ENCODE measurements at regions not wholly inside any gene's neighbourhood (a gene's known extent, or its start where the extent isn't known, plus 50 kb on each side); places are given as distances from the start of the nearest gene placed in this dataset.

- Histone ChIP-seq H3K27me3 (no peaks in the 10 kb centered on the region), H3K36me3 (no peaks in the 10 kb centered on the region), H3K4me1 (no peaks in the 10 kb centered on the region), H3K27ac (no peak overlapping the region), H3K4me3 (no peak overlapping the region), H3K9me3 (no peaks in the 10 kb centered on the region)
- no peak for TF ChIP-seq POLR2A (IDR thresholded peaks at IDR 0.05)
- no peak for TF ChIP-seq CTCF (IDR thresholded peaks at IDR 0.05)
- intact Hi-C loops (cut with DNase I; ENCODE audit: low total_unique reads) = no loop called here
- DNase-seq = no peak
Observed at GRCh38 chr6:165913676-165914570, 250.9 kb upstream of the PDE10A start.

GRCh38 chr6:165910184-165910966 lies 247.3 kb upstream of the PDE10A start:
- H3K4me1 ChIP-seq = no peaks in the 10 kb centered on the region
- H3K9me3 ChIP-seq = no peaks in the 10 kb centered on the region
- no peak overlapping the region for H3K4me3 ChIP-seq
- H3K27ac ChIP-seq = no peak overlapping the region
- TF ChIP-seq POLR2A (IDR thresholded peaks at IDR 0.05) (no peak), CTCF (IDR thresholded peaks at IDR 0.05) (no peak)
- no peaks in the 10 kb centered on the region for H3K36me3 ChIP-seq
- no peak for DNase-seq
- intact Hi-C loops (cut with DNase I; ENCODE audit: low total_unique reads) = no loop called here
- H3K27me3 ChIP-seq = no peaks in the 10 kb centered on the region

GRCh38 chr6:165906736-165907135 lies 243.7 kb upstream of the PDE10A start:
- H3K27me3 ChIP-seq = no peaks in the 10 kb centered on the region
- H3K4me3 ChIP-seq = no peak overlapping the region
- no peaks in the 10 kb centered on the region for H3K4me1 ChIP-seq
- no peak overlapping the region for H3K27ac ChIP-seq
- H3K9me3 ChIP-seq = no peaks in the 10 kb centered on the region
- no peak for DNase-seq
- intact Hi-C loops (cut with DNase I; ENCODE audit: low total_unique reads) = no loop called here
- no peak for TF ChIP-seq CTCF (IDR thresholded peaks at IDR 0.05)
- no peak for TF ChIP-seq POLR2A (IDR thresholded peaks at IDR 0.05)
- H3K36me3 ChIP-seq = no peaks in the 10 kb centered on the region

- TF ChIP-seq CTCF (IDR thresholded peaks at IDR 0.05) (no peak), POLR2A (IDR thresholded peaks at IDR 0.05) (no peak)
- Histone ChIP-seq H3K36me3 (no peaks in the 10 kb centered on the region), H3K9me3 (no peaks in the 10 kb centered on the region), H3K4me1 (no peaks in the 10 kb centered on the region), H3K27ac (no peak overlapping the region), H3K4me3 (no peak overlapping the region), H3K27me3 (no peaks in the 10 kb centered on the region)
- intact Hi-C loops (cut with DNase I; ENCODE audit: low total_unique reads) = no loop called here
- DNase-seq = no peak
Observed at GRCh38 chr6:165905744-165906143, 242.7 kb upstream of the PDE10A start.

GRCh38 chr6:165900970-165901369 lies 237.9 kb upstream of the PDE10A start:
- no peaks in the 10 kb centered on the region for H3K9me3 ChIP-seq
- DNase-seq = no peak
- no peaks in the 10 kb centered on the region for H3K4me1 ChIP-seq
- H3K4me3 ChIP-seq = no peak overlapping the region
- intact Hi-C loops (cut with DNase I; ENCODE audit: low total_unique reads) = no loop called here
- TF ChIP-seq POLR2A (IDR thresholded peaks at IDR 0.05) = no peak
- H3K36me3 ChIP-seq = no peaks in the 10 kb centered on the region
- H3K27me3 ChIP-seq = no peaks in the 10 kb centered on the region
- H3K27ac ChIP-seq = no peak overlapping the region

Measured in uterus (tissue), 3 donors.